Choroid plexus epithelial cell (primary cell): ENCODE measurements at regions not wholly inside any gene's neighbourhood (a gene's known extent, or its start where the extent isn't known, plus 50 kb on each side); places are given as distances from the start of the nearest gene placed in this dataset.

Experiments used
- DNase-seq: peaks from one replicate; pipeline ENCODE4 v3.0.0-alpha.2; 2010; ENCODE audit warnings: low read depth
- H3K4me3 ChIP-seq: 2 replicates; pipeline ENCODE4 v1.5.1; 2011; ENCODE audit warnings: low read depth, mild to moderate bottlenecking, control low read depth, low read length, moderate library complexity
- TF ChIP-seq, protein P1 (sequence below): conservative IDR thresholded peaks from 2 replicates; pipeline ENCODE4 v1.5.1; 2011; ENCODE audit warnings: low read depth, mild to moderate bottlenecking, control low read depth, inconsistent platforms, low read length, moderate library complexity

DNA sequence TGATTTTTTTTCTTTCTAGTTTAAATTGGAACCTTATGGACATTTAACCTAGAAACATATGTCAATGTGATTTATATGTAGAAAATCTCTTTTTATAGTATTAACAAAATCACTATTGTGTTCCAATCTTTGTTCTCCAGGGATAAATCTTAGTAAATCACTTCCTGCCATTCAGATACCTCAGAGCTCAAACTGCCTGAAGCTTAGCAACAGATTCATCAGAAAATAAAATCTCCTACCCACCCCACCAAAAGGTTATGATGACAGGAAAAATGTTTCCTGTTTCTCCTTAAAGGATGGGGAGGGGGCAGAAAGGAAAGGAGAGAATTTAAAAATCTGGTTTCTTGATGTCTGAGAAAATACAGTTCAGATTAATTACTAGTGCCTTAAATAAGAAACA is 105.0 kb upstream of the TUT7 start:
- TF ChIP-seq, protein P1, sequence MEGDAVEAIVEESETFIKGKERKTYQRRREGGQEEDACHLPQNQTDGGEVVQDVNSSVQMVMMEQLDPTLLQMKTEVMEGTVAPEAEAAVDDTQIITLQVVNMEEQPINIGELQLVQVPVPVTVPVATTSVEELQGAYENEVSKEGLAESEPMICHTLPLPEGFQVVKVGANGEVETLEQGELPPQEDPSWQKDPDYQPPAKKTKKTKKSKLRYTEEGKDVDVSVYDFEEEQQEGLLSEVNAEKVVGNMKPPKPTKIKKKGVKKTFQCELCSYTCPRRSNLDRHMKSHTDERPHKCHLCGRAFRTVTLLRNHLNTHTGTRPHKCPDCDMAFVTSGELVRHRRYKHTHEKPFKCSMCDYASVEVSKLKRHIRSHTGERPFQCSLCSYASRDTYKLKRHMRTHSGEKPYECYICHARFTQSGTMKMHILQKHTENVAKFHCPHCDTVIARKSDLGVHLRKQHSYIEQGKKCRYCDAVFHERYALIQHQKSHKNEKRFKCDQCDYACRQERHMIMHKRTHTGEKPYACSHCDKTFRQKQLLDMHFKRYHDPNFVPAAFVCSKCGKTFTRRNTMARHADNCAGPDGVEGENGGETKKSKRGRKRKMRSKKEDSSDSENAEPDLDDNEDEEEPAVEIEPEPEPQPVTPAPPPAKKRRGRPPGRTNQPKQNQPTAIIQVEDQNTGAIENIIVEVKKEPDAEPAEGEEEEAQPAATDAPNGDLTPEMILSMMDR = no peak
- no peak for DNase-seq
- no peak overlapping the region for H3K4me3 ChIP-seq

GRCh38 chr9:86458191-86458855 is 104.1 kb upstream of the TUT7 start:
- TF ChIP-seq, protein P1 = no peak
- H3K4me3 ChIP-seq = no peak overlapping the region
- no peak for DNase-seq

DNA sequence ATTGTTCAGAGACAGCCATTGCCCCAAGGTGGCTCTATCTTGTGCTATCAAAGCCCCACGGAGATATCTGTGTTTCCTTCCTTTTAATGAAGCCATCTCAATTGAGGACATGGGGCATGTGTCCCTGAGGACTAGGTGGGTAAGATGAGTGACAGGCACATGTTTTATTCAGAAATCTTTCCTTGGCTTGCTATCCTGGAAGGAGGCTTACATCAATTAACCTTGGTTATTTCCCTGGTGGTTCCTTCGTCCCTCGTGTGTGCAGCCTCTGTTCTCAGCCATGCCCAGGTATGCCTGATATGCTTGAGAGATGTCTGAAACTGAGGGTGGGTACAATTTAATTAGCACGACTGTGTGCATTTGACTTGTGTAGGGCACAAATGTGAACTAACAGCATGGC is 102.2 kb upstream of the TUT7 start:
- TF ChIP-seq, protein P1 = no peak
- H3K4me3 ChIP-seq = no peak overlapping the region
- DNase-seq = no peak

DNA sequence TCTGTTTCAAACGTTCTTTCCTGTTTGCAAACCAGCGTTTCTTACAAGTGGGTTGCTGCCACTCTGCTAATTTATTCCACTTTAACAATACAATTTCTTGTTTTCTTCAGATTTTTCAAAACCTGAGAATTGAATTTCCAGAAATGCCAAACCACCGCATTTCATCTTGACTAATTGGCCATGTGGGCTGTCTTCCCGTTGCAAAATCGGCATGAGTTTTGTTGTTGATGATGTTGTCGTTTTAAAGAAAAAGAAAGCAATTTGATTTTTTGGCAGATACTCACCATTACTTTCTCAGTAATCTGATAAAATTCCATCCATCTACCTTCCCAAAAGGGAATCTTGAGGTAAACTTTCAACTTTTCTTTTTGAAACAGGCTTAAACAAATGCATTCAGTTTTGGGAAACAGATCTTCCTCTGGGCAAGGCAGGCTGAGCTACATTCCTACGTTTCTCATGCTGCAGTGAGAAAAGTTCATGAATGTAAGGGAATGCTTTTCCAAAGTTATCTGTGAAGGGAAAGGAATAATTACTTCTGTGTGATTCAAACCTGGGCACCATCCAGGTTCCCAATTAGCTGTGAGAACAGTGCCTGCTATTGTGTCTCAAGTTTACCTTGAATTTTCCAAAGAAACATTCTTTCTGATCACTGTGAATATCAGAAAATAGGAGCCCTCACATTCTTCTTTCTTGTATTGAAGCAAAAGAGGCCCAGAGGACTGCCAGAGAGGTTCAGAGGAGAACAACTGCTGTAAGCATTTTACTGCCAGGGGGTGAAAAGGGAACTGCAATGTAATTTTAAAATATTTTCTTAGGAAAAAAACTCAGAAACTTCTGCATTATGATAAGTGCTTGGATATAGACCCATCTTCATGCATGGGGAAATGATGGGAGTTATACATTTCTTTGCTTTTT is 100.7 kb upstream of the TUT7 start:
- peak overlapping the region; percentile 26 for H3K4me3 ChIP-seq
- TF ChIP-seq, protein P1 = no peak
- peak; percentile 23 for DNase-seq

GRCh38 chr9:86452201-86452828 is 98.1 kb upstream of the TUT7 start:
- H3K4me3 ChIP-seq = no peak overlapping the region
- peak; percentile 31 for DNase-seq
- TF ChIP-seq, protein P1 = no peak

DNA sequence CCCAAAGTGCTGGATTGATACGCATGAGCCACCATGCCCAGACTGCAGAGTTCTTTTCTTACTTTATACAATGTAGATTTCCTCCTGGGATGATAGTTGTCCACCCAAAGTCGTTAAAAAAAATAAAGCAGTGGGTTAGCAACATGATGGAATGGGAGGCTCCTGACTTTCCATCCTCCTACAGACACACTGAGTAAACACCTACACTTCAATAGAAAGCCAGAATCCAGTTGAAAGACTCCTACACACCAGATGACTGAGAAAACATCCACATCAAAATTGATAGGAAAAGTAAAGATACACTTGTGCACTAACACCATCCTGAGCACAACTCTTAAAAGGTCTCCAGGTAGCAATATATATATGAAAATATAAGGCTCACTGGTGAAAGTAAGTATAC is 95.0 kb upstream of the TUT7 start:
- no peak overlapping the region for H3K4me3 ChIP-seq
- DNase-seq = no peak
- TF ChIP-seq, protein P1 = no peak
